DOHH2 (cell line): ENCODE measurements at regions not wholly inside any gene's neighbourhood (a gene's known extent, or its start where the extent isn't known, plus 50 kb on each side); places are given as distances from the start of the nearest gene placed in this dataset.
A peak's percentile ranks its signal among the peaks of the same experiment; 100 is the strongest.

Experiments used
- CTCF ChIP-seq: fragments of 200-600 bp; sonication (generic); IDR thresholded peaks from one replicate; pipeline ENCODE4 v1.5.1; 2014; ENCODE audit warnings: antibody characterized with exemption, mild to moderate bottlenecking, low read depth, low read length; ENCODE audit not compliant: poor library complexity, severe bottlenecking
- EZH2phosphoT487 ChIP-seq: fragments of 200-600 bp; sonication (generic); IDR thresholded peaks from 2 replicates; pipeline ENCODE4 v1.6.1; 2017; ENCODE audit warnings: borderline replicate concordance, mild to moderate bottlenecking, antibody characterized with exemption, low read length, moderate library complexity, mixed read lengths

GRCh38 chr5:53170746-53171349 lies 61.3 kb upstream of the MOCS2 start:
- TF ChIP-seq CTCF (peak; percentile 48), EZH2phosphoT487 (no peak)
